Stomach smooth muscle (tissue), 2 donors: ENCODE measurements at regions not wholly inside any gene's neighbourhood (a gene's known extent, or its start where the extent isn't known, plus 50 kb on each side); places are given as distances from the start of the nearest gene placed in this dataset.

ENCODE experiments used
- H3K27ac ChIP-seq: one replicate; pipeline ENCODE4 v1.7.0; 2013; ENCODE audit warnings: mild to moderate bottlenecking, low read length, inconsistent platforms
- H3K27me3 ChIP-seq, 2 donors: one replicate each; pipeline ENCODE4 v1.7.0; 2013; ENCODE audit warnings: low read length in 2 of 2; ENCODE audit not compliant: insufficient read depth in 2 of 2, control insufficient read depth in 1 of 2
- H3K36me3 ChIP-seq, 2 donors: one replicate each; pipeline ENCODE4 v1.7.0; 2013; ENCODE audit warnings: low read length in 2 of 2; ENCODE audit not compliant: control insufficient read depth in 2 of 2, insufficient read depth in 2 of 2
- H3K4me1 ChIP-seq: one replicate; pipeline ENCODE4 v1.7.0; 2013; ENCODE audit warnings: low read length; ENCODE audit not compliant: control insufficient read depth, insufficient read depth
- H3K4me3 ChIP-seq, 2 donors: one replicate each; pipeline ENCODE4 v1.7.0; 2013; ENCODE audit warnings: low read length in 2 of 2
- H3K9ac ChIP-seq, 2 donors: one replicate each; pipeline ENCODE4 v1.7.0; 2013; ENCODE audit warnings: low read length in 2 of 2, mild to moderate bottlenecking in 1 of 2
- H3K9me3 ChIP-seq, 2 donors: one replicate each; pipeline ENCODE4 v1.7.0; 2013; ENCODE audit warnings: low read length in 2 of 2; ENCODE audit not compliant: control insufficient read depth in 2 of 2
- donor health status: healthy.
- donor health status: Pancreatic carcinoma.

DNA sequence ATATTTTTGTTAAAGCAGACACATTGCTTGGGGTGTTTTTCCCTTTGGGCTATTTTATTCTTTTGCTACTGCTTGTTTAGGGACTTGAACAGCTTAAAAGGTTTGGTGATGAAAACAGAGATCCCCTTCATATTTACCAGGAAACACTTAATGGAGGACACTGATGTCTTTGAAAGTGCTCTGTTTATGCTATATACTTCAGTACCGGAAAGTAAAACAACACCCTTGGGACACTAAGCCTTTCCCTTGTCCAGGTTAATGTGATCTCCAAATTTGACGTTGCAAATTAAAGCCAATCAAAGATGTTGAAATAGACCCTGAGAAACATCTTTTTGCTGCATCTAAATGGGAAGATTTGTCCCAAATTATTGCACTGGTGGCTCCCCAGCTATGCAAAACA is 564.6 kb upstream of the PKDCC start:
- H3K27ac ChIP-seq: no peak overlapping the region

DNA sequence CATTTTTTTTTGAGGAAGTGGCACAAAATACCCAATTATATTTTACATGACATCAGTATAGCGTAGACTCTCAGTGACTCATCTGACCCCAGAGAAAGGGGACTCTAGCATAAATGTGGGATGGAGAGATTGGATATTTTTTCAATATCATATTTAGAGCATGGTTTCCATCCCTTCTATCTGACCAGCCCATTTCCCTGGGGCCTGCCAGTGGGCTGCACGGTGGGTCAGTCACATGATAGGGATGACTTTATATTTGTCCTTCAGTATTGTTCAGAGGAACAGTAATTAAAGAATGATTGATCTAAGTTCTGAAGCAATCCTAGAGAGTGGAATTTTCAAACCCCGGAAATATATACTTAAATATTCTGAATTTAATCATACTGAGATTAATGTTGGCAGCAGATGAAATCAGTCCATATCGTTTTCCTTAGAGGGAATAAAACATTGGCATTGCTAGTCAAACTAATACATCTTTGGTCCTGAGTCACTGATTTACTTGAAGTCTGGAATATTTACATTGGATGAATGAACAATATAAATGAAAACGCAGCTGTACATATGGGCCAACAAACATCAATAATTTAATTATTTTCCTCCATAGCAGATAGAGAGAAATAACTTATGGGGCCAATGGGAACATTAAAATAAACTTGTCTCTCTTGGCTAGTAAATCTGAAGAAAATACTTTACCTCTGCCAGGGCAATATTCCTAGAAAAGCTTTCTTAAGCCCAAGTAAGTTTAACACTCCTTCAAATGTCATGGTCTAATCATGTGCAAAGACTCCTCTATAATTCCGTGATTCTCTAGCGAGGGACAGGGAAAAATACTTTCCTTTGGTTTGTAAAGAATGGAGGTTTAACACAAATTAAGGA is 563.6 kb upstream of the PKDCC start:
- H3K4me1 ChIP-seq: no peaks in the 10 kb centered on the region
- H3K36me3 ChIP-seq: no peaks in the 10 kb centered on the region
- H3K4me3 ChIP-seq: no peak overlapping the region
- no peaks in the 10 kb centered on the region for H3K9me3 ChIP-seq
- no peaks in the 10 kb centered on the region for H3K27me3 ChIP-seq
- no peak overlapping the region for H3K27ac ChIP-seq
- H3K9ac ChIP-seq: no peak overlapping the region

More for the DNA sequence above, 564.6 kb upstream of the PKDCC start:
- Histone ChIP-seq H3K36me3 (no peaks in the 10 kb centered on the region), H3K9me3 (no peaks in the 10 kb centered on the region), H3K4me1 (no peaks in the 10 kb centered on the region), H3K27me3 (no peaks in the 10 kb centered on the region), H3K4me3 (no peak overlapping the region), H3K9ac (no peak overlapping the region)

DNA sequence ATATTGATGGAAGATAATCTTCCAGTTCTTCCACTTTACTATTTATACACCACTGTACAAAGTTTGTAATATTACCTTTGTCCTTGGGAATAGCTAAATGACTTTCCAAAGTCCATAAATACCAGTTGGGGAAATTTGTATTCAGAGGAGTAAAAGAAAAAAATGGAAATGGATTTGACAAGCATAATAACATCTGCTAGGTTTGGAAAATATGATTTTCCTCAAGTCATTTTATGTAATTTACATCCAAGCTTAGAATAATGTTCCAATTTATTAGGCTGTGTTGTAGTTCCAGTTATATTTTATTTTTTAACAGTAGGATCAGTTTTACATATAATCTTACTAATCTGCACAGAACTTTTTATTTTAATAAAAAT is 563.0 kb upstream of the PKDCC start:
- Histone ChIP-seq H3K36me3 (no peaks in the 10 kb centered on the region), H3K27me3 (no peaks in the 10 kb centered on the region), H3K4me1 (no peaks in the 10 kb centered on the region), H3K9ac (no peak overlapping the region), H3K27ac (no peak overlapping the region), H3K9me3 (no peaks in the 10 kb centered on the region), H3K4me3 (no peak overlapping the region)

DNA sequence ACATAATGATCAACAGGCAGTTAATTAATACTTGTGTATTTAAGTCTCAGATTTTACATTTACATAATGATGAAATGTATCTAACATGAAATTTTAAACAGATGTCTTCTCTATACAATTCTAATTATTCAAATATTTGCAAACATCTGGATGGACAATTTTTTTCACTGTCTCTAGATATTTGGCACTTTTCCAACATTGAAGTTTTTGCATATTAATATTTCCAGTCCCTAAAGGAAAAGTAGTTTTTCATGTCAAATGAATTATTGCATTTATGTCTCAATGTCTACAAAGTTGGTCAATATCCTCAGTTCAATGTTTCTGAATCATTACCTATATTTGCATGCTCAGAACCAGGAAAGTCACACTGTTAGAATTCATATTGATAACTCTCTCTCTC is 560.9 kb upstream of the PKDCC start:
- no peaks in the 10 kb centered on the region for H3K27me3 ChIP-seq
- no peaks in the 10 kb centered on the region for H3K36me3 ChIP-seq
- no peaks in the 10 kb centered on the region for H3K4me1 ChIP-seq
- H3K4me3 ChIP-seq: no peak overlapping the region
- H3K27ac ChIP-seq: no peak overlapping the region
- H3K9ac ChIP-seq: no peak overlapping the region
- no peaks in the 10 kb centered on the region for H3K9me3 ChIP-seq

DNA sequence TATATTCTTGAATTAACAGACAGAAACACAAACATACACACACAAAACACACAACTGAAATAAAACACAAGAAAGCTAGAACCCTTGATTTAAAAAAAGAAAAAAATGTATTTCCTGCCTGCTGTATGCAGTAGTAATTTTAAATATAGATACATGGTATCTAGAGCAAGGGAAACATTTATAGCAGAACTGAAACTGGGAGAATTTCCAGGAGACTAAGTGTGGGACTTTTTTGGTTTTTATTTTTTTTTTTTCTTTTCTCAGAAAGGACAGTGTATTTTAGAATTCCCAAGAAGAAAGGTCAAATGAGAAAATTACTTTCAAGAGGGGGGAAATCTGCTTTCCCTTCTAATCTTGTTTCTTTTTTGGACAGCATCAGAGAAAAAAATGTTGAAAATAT is 558.9 kb upstream of the PKDCC start:
- no peak overlapping the region for H3K9ac ChIP-seq
- H3K4me1 ChIP-seq: no peaks in the 10 kb centered on the region
- H3K27me3 ChIP-seq: no peaks in the 10 kb centered on the region
- no peaks in the 10 kb centered on the region for H3K36me3 ChIP-seq
- no peak overlapping the region for H3K4me3 ChIP-seq
- peaks cover 0 to under 1% of the 10 kb centered on the region in 2 donors for H3K9me3 ChIP-seq
- no peak overlapping the region for H3K27ac ChIP-seq

DNA sequence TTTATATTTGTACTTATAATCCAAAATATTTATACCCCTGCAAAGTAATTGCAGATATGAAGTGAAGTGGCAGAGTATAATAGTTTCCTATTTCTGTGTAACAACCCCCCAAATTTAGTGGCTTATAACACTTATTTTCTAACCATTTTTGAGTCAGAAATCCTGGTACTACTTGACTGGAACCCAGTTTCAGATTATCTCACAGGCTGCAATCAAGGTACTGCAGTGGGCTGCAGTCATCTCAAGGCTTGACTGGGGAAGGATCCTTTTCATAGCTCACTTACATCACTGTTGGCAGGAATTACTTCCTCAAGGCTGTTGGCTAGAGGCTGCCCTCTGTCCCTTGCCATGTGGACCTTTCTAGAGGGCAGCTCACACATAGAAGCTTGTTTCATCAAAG is 558.2 kb upstream of the PKDCC start:
- Histone ChIP-seq H3K4me3 (no peak overlapping the region), H3K4me1 (no peaks in the 10 kb centered on the region), H3K27ac (no peak overlapping the region), H3K9me3 (peaks cover 5 to 8% of the 10 kb centered on the region in 2 donors), H3K36me3 (no peaks in the 10 kb centered on the region), H3K27me3 (no peaks in the 10 kb centered on the region), H3K9ac (no peak overlapping the region)

DNA sequence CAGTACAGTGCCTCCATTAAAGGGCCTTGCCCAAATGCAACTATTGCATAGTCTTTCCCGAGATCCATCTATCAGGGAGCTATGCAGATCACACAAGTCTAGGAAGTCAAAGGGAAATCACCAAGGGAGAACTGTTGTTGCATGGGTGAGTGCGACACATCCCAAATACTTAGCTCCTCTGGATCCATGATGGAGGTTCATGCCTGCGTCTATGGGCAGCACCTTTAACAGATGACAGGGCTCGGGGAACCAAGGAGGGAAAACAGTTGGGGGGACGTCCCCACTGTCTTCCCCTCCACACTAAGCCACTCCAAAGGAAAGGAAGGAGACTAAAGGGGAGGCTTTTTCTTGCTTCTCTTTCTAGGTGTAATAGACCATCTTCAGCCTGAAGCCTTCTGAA is 552.8 kb upstream of the PKDCC start:
- Histone ChIP-seq H3K9ac (no peak overlapping the region), H3K9me3 (peaks cover 26 to 27% of the 10 kb centered on the region in 2 donors), H3K4me1 (no peaks in the 10 kb centered on the region), H3K36me3 (no peaks in the 10 kb centered on the region), H3K4me3 (no peak overlapping the region), H3K27ac (no peak overlapping the region), H3K27me3 (no peaks in the 10 kb centered on the region)

DNA sequence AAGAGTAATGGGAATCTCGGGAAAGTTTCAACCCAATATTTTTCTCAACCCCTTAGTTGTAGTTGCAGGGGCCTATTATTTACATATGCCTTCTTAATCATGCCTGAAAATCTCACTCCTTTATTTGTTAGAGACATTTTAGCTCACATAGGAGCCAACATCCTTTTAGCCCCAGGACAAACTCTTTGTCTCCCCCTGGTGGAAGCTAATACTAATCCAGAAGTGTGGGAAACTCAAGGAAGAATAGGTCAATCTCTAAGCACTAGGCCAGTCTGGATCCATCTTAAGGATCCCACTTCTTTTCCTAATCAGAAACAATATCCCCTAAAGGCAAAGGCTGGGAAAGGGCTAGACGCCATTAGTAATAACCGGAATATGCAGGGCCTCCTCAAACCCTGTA is 550.9 kb upstream of the PKDCC start:
- H3K27me3 ChIP-seq: no peaks in the 10 kb centered on the region
- H3K9ac ChIP-seq: no peak overlapping the region
- peaks cover 26 to 27% of the 10 kb centered on the region in 2 donors for H3K9me3 ChIP-seq

DNA sequence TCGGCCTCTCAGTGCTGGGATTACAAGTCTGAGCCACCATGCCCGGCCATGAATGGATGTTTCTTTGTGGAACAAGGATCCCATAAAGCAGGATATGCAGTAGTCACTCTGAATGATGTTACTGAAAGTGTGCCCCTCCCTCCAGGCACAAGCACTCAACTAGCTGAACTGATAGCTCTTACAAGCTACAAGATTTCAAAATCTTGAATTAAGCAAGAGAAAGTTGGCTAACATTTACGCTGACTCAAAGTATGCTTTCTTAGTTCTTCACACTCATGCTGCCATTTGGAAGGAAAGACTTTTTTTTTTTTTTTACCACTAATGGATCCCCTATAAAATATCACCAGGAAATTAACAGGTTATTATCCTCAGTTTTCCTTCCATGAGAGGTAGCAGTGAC is 549.0 kb upstream of the PKDCC start:
- H3K9me3 ChIP-seq: peaks cover 26 to 27% of the 10 kb centered on the region in 2 donors
- H3K4me1 ChIP-seq: no peaks in the 10 kb centered on the region
- no peaks in the 10 kb centered on the region for H3K27me3 ChIP-seq
- H3K9ac ChIP-seq: no peak overlapping the region
- no peak overlapping the region for H3K4me3 ChIP-seq
- H3K36me3 ChIP-seq: no peaks in the 10 kb centered on the region
- H3K27ac ChIP-seq: no peak overlapping the region

More for the DNA sequence above, 550.9 kb upstream of the PKDCC start:
- H3K4me1 ChIP-seq: no peaks in the 10 kb centered on the region
- H3K4me3 ChIP-seq: no peak overlapping the region
- no peak overlapping the region for H3K27ac ChIP-seq
- no peaks in the 10 kb centered on the region for H3K36me3 ChIP-seq

DNA sequence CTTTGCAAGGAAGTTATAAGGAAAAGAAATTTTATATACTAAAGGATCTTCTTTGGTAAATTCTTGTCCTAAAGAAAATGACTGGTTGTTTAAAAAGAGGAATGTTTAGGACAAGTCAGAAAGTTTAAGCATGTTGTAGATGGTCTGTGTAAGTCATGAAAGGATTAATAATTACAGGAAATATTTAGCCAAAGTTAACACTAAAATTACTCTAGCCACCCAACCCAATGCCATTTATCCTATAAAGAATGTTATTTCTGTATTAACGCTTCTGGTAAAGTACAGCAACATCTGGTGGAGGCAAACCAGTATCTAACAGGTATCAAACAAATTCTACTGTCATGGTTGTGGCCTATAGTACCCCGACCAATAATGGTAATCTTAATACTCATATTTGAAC is 546.9 kb upstream of the PKDCC start:
- Histone ChIP-seq H3K27me3 (no peaks in the 10 kb centered on the region), H3K27ac (no peak overlapping the region), H3K9me3 (peaks cover 6 to 10% of the 10 kb centered on the region in 2 donors)

DNA sequence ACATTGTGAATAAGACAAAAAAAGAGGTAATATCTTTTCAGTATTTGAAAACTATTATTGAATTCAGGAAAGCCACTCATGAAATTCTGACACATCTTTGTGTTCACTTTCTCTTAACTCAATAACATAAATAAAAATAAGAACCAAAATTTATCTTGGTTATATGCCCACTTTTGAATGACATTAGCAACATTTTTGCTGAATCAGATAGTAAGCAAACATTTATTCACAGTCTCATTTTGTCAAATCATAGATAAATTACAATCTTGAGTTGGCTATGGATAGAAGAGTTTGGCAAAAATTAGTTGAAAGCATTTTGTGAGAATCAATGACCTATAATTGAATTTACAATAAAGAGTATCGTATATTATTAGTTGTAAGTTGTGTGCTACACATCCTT is 545.1 kb upstream of the PKDCC start:
- Histone ChIP-seq H3K27ac (no peak overlapping the region), H3K36me3 (no peaks in the 10 kb centered on the region), H3K4me3 (no peak overlapping the region), H3K9ac (no peak overlapping the region), H3K9me3 (no peaks in the 10 kb centered on the region), H3K4me1 (no peaks in the 10 kb centered on the region), H3K27me3 (no peaks in the 10 kb centered on the region)

More for the DNA sequence above, 546.9 kb upstream of the PKDCC start:
- Histone ChIP-seq H3K4me3 (no peak overlapping the region), H3K9ac (no peak overlapping the region), H3K4me1 (no peaks in the 10 kb centered on the region), H3K36me3 (no peaks in the 10 kb centered on the region)
